ENCODE measurements at regions not wholly inside any gene's neighbourhood (a gene's known extent, or its start where the extent isn't known, plus 50 kb on each side); places are given as distances from the start of the nearest gene placed in this dataset.

- TF ChIP-seq CTCF (IDR thresholded peaks at IDR 0.05) (no peak), POLR2A (IDR thresholded peaks at IDR 0.05) (no peak)
These were observed 344.0 kb upstream of the RARB start for GRCh38 chr3:25084016-25084415.
